Stimulated activated CD8-positive, alpha-beta memory T cell treated with anti-CD3 and anti-CD28 coated beads, Interleukin-4, amount 100 ng/mL, for 4 hours (primary cell): ENCODE measurements at regions not wholly inside any gene's neighbourhood (a gene's known extent, or its start where the extent isn't known, plus 50 kb on each side); places are given as distances from the start of the nearest gene placed in this dataset.

ENCODE experiments used
- DNase-seq, 2 donors: peaks; one replicate each; pipeline ENCODE4 v3.0.0-alpha.2; 2020; ENCODE audit warnings: low read depth in 2 of 2, low spot score in 1 of 2

- DNase-seq = no peak
Observed at GRCh38 chr22:27213294-27213693, 555.9 kb downstream of the MIAT start.

GRCh38 chr22:27213766-27214581 is 556.6 kb downstream of the MIAT start:
- DNase-seq = no peak

GRCh38 chr22:27214691-27215090 is 557.3 kb downstream of the MIAT start:
- no peak for DNase-seq

- DNase-seq = no peak
Observed at GRCh38 chr22:27215871-27216270, 558.5 kb downstream of the MIAT start.

GRCh38 chr22:27216444-27216843 is 559.1 kb downstream of the MIAT start:
- no peak for DNase-seq

- DNase-seq = no peak
Observed at GRCh38 chr22:27217154-27217553, 559.8 kb downstream of the MIAT start.

GRCh38 chr22:27218012-27218920 is 560.9 kb downstream of the MIAT start:
- DNase-seq = no peak

GRCh38 chr22:27219036-27219435 is 561.6 kb downstream of the MIAT start:
- no peak for DNase-seq

GRCh38 chr22:27220339-27220738 is 563.0 kb downstream of the MIAT start:
- no peak for DNase-seq

GRCh38 chr22:27222178-27222577 is 564.8 kb downstream of the MIAT start:
- DNase-seq = no peak

GRCh38 chr22:27223317-27224177 is 566.2 kb downstream of the MIAT start:
- no peak for DNase-seq

- no peak for DNase-seq
Observed at GRCh38 chr22:27224485-27225374, 567.3 kb downstream of the MIAT start.

GRCh38 chr22:27226666-27227065 is 569.3 kb downstream of the MIAT start:
- no peak for DNase-seq

- no peak for DNase-seq
Observed at GRCh38 chr22:27228771-27229170, 571.4 kb downstream of the MIAT start.

- no peak for DNase-seq
Observed at GRCh38 chr22:27230189-27230588, 571.4 kb downstream of the MN1 start.

- no peak for DNase-seq
Observed at GRCh38 chr22:27231266-27231665, 570.3 kb downstream of the MN1 start.

- DNase-seq = no peak
Observed at GRCh38 chr22:27232077-27232476, 569.5 kb downstream of the MN1 start.

GRCh38 chr22:27237080-27237741 is 564.3 kb downstream of the MN1 start:
- DNase-seq = no peak

- DNase-seq = no peak
Observed at GRCh38 chr22:27238935-27239510, 562.5 kb downstream of the MN1 start.
